Ishikawa (cell line): ENCODE measurements at regions not wholly inside any gene's neighbourhood (a gene's known extent, or its start where the extent isn't known, plus 50 kb on each side); places are given as distances from the start of the nearest gene placed in this dataset.

Source experiments
- FOXM1 ChIP-seq: IDR thresholded peaks from 2 replicates; pipeline ENCODE4 v1.6.1; 2012; ENCODE audit warnings: low read depth, borderline replicate concordance
- NFIC ChIP-seq: IDR thresholded peaks from 2 replicates; pipeline ENCODE4 v1.6.1; 2012
- TAF1 ChIP-seq: IDR thresholded peaks from 2 replicates; pipeline ENCODE4 v1.6.1; 2012; ENCODE audit warnings: low read depth, mild to moderate bottlenecking

GRCh38 chr7:142529591-142529990 is 219.7 kb upstream of the PRSS1 start:
- TF ChIP-seq NFIC (no peak), TAF1 (no peak), FOXM1 (no peak)
